RPMI7951 (cell line): ENCODE measurements at regions not wholly inside any gene's neighbourhood (a gene's known extent, or its start where the extent isn't known, plus 50 kb on each side); places are given as distances from the start of the nearest gene placed in this dataset.
"Not testable (repeated sequence)": the region's sequence is repeated elsewhere in the genome, so short reads cannot be mapped to it uniquely, and the experiment has no call there.

ENCODE experiments used
- DNase-seq: peaks from one replicate; pipeline ENCODE4 v3.0.0-alpha.2; 2012; ENCODE audit warnings: low read depth

DNA sequence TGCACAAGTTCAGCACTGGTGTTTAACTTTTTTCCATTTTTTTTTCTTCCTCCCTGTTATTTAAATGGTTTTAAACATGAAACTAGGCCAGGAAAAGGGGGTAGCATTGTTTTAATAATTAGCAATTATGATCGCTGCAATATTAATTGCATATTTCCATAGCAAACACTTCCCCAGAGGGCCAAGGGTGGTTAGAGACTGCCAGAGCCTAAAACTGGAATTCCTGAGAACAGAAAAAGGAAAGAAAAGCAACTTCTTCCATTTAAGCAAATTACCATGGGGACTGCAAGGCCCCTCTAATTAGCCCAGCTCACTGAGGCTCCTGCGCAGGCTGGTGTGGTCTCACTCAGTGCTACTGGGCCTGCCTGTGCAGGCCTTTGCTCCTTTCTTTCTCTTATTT, 201.5 kb downstream of the SMAD2 start:
- no peak for DNase-seq

DNA sequence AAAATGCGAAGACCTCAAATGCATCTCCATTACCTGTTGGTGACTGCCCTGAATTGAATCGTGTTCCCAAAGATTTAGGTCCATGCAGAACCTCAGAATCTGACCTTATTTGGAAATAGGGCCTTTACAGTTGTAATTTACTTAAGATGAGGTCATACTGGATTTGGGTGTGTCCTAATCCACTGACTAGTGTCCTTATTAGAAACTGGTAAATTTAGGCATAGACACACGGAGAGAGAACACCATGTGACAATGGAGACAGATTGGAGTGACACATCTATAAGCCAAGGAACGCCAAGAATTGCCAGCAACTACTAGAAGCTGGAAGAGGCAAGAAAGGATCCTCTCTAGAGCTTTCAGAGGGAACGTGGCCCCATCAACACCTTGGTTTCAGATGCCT, 203.1 kb downstream of the SMAD2 start:
- no peak for DNase-seq

DNA sequence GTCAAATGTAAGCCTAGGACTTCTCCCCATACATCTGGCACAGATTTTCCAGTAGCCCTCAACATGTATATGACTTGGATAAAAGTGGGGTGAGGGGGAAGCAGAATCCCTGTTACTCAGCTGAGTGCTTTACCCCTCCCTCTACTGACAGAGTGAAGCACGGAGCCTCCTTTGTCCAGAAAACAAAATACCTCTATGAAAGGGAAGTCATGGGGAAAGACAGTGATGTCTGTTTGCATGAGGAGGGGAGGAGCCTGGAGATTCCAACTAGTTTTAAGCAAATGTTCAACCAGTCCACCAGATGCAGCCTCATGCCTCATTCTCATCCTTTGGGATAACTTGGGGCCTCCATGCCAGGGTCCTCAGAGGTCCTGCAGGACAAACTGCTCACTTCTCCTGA, 203.9 kb downstream of the SMAD2 start:
- DNase-seq = no peak

DNA sequence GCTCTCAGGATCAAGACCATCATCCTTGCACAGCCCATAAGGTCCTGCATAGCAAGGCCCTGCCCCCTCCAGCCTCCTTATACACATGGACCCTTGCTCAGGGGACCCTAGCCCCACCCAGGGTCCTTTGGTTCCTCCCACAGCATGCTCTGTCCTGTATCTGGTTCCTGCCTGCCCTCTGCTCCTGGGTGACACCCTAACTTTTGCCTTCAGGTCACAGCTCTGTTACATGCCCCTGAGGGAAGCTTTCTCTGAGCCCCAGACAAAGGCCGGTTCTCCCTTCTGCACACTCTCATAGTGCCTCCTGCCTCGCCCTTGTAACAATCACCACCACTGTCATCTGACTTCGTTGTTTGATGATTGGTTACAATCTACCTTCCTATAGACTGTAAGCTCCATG, 204.8 kb downstream of the SMAD2 start:
- no peak for DNase-seq

DNA sequence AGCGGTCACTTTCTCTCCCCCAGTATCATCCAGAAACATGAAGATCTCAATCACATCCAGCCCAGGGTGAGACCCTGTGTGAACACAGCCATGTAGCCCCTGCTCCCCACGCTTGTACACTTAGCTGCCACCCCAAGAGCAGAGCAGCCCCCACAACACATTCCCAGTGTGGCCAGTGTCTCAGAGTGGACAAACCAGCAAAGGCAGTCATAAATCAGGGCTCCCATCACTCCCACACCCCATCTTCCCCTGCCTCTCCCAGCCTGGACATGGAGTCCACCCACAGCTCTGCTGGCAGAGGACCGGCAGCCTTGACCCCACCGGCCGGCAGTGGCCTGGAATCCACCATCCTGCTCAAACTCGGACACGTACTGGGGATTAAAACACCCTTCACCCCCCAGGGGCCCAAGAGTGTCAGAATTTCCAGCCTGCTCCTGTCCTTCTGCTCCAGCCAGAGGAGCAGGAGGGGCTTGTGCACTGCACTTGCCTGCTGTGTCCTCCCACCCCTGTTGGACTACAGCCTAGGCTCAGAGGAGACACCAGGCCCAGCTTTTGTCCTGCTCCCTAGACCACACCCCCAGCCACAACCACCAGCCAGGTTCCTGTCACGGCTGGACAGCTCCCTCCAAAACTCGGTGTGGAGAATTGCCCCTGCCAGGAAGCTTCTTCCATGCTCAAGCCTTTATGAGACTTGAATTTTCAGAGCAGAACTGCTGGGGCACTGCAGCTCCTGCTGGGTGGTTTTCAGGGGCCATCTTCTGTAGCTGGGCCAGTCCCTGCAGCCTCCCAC, 206.1 kb downstream of the SMAD2 start:
- DNase-seq = no peak

DNA sequence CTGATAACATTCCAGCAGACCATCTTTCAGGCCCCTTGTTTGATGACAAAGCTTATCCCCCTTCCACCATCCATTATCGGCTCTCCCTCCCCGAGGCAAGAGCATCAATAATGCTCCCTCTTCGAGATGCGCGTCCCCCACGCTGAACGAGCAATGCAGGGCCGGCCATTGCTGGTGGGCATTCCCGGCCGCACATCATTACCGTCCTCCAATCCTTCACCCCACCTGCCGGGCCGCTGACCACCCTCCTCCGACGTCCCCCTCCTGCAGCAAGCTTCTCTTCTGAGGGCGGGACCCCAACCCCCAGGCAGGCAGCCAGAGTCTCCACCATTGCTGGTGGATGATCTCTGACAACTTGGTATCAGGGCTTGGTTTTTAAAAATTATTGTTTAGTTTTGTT, 208.6 kb downstream of the SMAD2 start:
- DNase-seq = no peak

DNA sequence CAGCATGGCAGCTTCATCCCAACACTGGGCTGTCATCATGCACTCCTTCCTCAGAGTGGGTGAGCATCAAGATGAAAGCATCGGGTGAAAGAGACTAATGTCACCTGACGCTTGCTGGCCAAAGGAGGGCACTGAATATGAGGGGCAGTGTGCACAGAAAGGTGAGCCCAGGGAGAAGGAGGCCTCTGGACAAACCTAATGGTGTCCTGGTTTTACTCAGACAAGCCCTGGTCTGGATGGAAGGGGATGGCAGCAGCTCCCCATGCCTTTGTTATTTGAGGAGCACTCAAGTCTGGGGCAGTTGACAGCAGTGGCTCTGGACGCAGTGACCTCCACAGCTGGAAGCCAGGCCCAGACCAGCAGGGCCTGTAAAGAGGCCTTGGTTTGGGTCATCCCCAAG, 209.7 kb downstream of the SMAD2 start:
- DNase-seq = no peak

DNA sequence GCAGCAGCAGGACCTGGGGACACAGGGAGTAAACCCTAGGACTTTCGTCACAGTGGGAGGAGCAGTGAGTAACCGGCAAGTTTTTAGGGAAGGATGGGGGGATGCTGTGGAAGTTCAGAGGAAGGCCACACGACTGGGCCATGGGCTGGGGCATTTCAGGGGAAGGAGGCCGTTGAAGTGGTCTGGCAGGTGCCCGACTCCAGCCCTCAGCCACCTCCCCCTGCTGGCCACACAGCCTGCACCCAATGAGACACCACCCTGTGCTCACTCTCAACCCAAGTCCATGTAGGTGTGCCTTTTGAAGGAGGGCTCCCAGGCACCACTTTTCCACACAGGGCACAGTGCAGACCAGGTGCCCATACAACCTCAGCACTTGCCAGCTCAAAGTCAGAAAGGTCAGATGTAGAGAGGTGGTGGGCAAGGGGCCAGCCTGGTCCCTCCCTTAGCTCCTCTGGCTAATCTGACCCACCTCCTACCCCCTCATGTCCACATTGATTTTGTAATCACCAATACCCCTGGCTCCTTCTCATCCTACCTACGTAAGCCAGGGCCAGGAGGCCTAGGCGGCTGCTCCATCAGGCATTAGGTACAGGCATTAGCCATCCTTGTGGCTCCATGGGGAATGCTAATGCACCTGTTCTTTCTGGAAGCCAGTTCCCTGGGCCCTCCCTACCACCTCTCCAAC, 211.2 kb downstream of the SMAD2 start:
- DNase-seq = no peak

DNA sequence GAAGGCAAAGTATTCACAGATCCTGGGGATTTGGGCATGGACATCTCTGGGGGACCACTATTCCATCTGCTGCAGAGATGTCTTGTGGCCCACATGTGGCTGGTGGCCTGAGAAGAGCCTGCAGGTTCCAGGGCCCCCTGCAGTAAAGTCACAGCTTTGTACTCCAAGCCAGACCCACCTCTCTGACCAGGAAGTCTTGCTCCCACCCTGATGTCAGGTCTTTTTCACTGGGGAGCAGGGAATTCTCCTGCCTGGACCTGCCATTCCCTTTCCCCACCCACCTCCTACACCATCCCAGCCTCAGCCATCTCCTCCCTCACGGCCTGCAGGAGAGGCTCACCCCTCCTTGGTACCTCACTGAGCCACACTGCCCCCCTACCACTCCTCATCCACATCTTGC, 211.8 kb downstream of the SMAD2 start:
- no peak for DNase-seq

DNA sequence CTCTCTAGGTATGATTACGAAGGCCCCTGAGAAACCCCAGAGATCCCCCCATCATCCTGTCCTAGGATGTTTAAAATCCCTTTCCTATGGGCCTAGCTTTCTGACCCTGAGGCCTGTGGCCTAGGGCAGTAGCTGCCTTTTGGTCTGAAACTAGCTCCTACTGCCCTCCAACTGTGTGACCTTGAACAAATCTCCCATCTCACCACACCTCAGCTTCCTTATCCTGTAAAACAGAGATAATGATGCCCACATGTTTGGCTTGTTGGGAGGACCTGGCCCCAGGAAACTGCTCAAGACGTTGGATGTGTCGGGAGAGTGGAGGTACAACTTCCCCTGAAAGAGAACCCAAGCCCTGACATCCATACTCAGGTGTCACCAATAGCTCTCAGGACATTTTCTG, 213.2 kb downstream of the SMAD2 start:
- no peak for DNase-seq

DNA sequence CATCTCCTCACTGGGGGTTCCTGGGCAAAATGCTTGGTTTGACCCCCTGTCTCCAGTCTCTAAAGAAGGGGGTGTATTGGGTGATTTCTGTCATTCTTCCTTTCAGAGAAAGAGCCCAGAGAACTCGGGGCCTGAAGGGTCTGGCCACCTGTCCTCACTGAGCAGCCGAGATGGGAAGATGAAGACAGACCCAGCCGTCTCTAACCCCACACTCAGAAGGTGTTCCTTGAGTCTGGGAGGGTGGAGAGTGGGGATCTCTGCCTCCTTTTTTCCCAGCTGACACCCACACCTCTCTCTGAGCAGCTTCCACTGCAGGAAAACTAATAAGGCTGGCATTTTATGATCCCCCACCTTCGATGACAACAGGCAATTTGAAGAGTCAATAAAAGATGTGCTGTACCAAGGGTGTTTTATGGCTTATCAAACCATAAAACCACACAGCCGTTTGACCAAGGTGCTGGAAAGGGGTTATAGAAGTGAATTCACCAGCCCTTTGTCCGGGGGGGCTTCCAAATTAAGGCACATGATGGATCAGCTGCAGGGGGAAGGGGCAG, 213.8 kb downstream of the SMAD2 start:
- DNase-seq = no peak

DNA sequence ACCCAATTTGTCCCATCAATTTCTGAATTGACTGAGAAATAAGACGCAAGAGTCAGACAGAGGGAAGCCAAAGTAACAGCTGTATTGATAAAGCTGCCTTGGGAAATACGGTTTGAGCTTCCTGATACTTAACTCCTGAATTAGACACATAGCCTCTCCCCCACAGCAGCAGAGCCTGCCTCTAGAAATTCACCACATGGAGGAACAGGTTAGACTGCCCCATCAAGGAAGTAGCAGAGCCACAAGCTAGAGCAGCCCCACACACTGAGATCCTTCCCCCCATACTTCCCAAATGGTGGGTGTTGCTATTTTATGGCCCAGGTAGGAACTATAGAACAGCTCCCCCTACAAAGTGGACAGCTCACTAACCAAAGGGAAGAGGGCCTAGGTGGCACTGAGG, 220.0 kb downstream of the SMAD2 start:
- no peak for DNase-seq

DNA sequence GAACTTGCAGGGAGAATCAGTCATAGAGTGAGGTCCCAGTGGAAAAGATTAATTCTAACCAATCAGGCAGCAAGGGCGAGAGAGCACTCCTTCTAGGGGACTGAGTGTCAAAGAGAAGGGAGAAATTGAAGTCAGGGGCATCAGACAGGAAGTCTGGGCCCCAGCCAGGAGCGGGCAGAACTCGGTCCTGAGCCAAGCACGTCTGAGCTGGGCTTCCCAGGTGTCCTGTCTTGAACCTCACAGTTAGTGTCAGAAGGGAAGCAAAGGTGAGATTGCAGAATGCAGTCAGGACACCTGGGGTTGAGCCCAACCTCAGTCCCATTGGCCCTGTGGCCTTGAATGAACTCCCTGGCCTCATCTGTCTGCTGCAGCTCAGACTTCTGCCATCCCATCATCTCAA, 220.9 kb downstream of the SMAD2 start:
- no peak for DNase-seq

DNA sequence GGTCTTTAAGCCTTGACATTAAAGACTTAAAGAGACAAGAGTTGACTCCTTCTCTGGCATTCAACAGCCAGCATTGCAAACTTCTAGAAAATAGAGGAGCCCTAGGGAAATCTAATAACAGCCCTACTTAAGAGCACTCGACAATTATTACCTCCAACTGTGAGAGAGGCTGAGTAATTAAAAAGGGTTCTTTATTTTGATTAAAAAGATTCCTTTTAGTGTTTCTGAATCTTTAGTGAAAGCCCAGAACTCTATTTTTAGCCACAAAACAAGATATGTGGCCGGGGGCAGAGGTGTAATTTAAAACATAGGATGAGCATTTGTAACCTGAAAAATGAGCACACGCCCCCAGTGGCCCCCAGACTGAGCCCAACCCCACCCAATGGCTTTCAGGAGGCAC, 222.3 kb downstream of the SMAD2 start:
- no peak for DNase-seq

DNA sequence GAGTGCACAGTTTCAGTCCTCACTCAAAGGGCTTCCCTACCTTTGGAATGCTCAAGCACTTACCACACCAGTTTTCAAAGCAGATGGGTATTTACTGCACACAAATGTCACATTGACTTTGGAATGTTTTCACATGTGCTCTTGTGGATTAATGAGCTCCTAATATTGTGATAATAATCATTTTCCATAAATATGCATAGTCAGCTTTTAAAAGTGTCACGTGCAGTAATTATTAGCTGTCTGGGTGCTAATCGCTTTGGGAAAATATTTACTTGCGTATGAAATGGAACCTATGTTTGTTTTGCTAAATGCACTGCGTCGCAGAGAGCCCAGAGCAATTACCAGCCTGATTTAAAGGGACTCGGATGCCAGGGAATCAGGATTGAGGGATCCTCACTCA, 229.3 kb downstream of the SMAD2 start:
- DNase-seq = no peak

DNA sequence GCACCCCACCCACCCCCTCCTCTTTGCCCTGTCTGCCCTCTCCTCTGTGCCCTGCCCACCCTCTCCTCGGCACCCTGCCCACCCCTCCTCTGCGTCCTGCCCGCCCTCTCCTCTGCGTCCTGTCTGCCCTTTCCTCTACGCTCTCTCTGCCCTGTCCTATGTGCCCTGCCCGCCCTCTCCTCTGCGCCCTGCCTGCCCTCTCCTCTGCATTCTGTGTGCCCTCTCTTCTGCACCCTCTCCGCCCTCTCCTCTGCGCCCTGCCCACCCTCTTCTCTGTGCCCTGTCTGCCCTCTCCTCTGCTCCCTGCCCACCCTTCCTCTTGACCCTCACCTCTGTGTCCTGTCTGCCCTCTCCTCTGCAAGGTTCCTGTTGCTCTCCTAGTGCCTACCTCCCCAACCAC, 233.6 kb downstream of the SMAD2 start:
- no peak for DNase-seq

DNA sequence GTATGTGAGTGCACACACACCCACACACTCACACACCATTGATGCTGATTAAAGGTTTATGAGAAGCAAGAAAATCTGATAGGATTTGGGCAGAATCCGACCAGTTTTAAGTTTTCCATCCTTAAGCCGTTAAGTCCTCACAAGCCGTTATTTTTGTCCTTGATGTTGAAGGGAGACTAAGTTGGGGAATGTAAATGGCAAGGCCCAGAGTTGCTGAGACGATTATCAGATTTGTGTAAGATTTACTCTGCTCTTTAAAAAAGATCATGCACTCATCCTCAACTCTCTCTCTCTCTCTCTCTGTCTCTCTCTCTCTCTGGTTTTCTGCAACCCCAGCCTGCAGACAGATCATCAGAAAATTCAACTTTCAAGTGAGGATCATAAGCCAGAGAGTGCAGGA, 238.8 kb downstream of the SMAD2 start:
- DNase-seq = no peak

DNA sequence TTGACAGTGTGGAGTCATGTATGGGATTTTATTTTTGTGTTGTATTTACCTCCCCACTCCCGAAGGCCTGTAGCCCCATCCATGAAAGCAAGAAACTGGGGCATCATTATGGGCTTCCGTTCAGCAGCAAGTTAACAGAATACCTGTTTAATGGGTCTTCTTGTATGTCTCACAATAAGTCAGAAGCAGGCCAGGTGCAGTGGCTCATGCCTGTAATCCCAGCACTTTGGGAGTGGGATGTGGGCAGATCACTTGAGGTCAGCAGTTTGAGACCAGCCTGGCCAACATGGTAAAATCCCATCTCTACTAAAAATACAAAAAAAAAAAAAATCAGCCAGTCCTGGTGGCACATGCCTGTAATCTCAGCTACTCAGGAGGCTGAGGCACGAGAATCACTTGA, 239.7 kb downstream of the SMAD2 start:
- not testable (repeated sequence) for DNase-seq

DNA sequence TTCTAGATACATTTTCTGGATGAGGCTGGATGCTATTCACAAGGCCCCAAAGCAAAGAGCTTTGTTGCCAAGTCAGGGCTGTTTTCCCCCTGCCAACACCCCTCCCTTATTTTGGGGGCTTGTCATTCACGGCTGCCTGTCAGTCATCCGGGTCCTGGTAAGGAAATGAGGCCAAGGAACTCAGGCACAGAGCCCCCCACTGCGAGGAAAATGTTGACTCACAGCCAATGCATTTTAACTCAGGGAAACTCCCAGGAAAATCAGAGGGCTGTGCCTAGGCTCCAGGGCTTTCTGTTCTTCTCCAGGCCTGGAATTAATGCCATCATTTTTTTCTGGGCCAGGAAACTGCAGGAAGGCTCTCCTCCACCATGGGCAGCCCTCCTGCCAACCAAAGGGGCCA, 241.1 kb downstream of the SMAD2 start:
- DNase-seq = no peak

DNA sequence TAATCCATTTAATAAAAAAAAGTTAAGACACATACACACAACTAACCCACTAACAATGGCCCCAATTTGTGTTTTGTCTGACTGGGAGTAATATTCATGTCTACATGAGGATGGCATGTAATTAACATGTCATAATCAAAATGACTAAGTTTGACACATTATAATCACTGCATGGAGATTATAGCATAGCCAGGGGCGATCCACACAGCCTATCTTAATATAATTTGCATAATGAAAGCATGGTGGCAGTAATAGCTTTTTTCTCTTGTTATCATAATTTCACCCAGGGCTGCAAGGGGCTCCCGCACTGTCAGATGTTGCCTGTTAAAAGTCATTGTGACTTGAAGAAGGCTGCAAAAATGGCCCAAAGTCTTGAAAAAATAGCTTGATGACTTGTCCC, 243.7 kb downstream of the SMAD2 start:
- DNase-seq = no peak

DNA sequence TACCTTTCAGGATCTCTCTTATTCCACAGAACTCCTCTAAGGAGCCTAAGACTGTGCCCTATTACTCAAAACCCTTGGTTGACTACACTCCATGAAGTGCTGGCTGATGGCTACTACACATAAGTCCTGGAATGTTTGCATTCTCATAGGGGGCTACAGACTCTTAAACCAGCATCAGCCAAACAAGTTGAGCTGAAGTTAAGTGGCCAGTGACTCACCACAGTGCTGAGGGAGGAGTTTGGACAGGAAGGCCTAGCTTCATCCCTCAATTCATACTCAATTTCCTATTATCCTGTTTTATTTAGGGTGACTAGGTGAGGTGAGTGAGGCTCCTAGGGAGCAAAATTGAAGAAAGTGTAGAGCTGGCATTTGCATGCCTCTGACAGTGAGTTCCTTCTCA, 246.7 kb downstream of the SMAD2 start:
- DNase-seq = no peak

DNA sequence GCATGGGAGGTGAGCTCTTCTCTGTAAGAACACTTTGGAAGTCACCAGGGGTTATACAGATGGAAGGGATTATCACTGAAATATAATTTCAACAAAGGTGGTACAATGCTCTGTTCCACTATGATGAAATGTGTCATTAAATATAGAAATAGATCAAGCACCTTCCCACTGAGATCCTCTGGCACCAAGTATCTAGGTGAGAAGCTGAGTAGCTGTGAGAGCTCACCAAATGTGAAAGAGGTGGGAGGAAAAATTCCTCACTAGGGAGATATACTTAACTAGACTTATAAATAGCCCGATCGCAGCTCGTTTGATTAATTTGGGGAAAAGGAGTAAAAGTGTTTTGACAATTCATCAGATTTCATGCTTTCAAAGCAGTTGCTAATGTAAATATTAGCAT, 247.6 kb downstream of the SMAD2 start:
- DNase-seq = no peak

DNA sequence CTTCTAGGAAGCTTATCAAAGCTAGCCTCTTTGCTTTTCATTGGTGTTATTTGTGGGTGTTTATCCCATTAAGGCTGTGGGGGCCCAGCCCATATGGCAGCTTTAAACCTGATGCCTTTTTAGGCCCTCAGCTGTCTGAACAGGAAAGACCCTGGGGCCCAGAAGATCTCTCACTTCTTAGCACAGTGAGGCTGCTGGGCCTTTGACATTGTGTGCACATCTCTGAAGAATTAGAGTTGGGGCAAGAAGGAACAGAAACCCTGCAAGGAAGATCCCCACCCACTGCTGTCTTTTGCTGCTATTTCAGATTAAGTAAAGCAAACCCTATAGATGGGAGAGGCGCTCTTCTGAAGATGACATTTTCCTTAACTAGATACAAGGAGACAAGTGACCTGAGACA, 250.0 kb downstream of the SMAD2 start:
- DNase-seq = no peak

DNA sequence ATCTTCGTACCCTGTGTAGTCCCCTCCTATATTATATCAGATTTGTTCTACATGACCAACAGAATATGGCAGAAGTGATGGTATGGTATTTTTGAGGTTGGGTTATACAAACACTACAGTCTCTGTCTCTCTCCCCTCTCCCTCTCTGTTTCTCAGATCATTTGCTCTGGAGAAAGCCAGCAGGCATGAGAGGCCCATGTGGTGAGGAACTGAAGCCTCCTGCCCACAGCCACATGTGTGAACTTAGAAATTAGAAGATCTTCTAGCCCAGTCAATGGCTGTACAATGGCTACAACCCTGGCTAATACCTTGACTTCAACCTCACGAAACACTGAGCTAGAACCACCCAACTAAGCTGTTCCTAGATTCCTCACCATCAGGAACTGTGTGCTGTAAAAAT, 250.6 kb downstream of the SMAD2 start:
- DNase-seq = no peak
